ENCODE measurements at regions not wholly inside any gene's neighbourhood (a gene's known extent, or its start where the extent isn't known, plus 50 kb on each side); places are given as distances from the start of the nearest gene placed in this dataset.

DNA sequence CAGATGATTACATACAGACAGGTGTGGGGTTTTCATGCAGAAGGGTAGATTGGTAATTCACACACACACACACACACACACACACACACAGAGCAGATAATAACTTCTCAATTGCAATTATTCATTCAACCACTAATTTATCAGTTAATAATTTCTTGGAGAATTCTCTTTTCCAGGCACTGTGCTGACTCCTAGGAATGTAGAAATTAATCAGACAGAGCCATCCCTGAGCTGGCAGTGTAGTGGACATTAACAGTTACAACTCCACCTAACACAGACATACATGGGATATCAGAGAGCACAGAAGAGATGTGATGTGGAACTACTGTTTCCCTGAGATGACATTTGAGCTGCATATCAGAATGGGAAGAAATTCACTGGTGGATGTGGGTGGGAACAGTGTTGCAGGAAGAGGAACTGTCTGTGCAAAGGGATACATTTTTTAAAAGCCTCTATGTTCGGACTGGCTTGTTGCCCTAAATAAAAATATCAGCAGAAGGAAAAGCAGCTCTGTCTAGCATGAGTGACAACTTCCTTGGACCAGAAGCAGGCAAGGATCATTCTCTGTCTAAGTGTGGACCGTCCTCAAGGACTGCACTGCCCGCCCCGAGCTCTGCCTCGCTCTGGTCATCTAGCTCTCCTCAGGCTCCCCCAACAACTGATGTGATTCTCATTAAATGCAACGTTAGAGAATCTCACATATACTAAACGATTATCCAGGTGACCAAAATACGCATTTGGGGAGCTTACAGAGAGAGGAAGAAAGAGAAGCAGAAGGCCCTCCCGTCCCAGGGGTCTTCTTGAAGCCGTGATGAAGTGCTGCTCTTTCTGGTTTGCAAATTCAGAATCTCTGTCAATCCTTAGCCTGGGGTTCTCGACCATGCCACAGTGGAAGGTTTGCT, 173.4 kb upstream of the TRIB2 start:
- H3K4me3 Mint-ChIP-seq (ENCODE audit: low read depth): no peak overlapping the region
- peaks cover 3% of the 10 kb centered on the region for H3K27me3 Mint-ChIP-seq
- no peak for DNase-seq (ENCODE audit: low spot score, unreplicated experiment)
- TF ChIP-seq, protein P1, sequence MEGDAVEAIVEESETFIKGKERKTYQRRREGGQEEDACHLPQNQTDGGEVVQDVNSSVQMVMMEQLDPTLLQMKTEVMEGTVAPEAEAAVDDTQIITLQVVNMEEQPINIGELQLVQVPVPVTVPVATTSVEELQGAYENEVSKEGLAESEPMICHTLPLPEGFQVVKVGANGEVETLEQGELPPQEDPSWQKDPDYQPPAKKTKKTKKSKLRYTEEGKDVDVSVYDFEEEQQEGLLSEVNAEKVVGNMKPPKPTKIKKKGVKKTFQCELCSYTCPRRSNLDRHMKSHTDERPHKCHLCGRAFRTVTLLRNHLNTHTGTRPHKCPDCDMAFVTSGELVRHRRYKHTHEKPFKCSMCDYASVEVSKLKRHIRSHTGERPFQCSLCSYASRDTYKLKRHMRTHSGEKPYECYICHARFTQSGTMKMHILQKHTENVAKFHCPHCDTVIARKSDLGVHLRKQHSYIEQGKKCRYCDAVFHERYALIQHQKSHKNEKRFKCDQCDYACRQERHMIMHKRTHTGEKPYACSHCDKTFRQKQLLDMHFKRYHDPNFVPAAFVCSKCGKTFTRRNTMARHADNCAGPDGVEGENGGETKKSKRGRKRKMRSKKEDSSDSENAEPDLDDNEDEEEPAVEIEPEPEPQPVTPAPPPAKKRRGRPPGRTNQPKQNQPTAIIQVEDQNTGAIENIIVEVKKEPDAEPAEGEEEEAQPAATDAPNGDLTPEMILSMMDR (IDR thresholded peaks at IDR 0.05; ENCODE audit: unreplicated experiment): no peak
- no peak overlapping the region for H3K27ac Mint-ChIP-seq
- H3K9me3 Mint-ChIP-seq (ENCODE audit: low read depth): no peaks in the 10 kb centered on the region
- H3K36me3 Mint-ChIP-seq (ENCODE audit: insufficient read depth): no peaks in the 10 kb centered on the region
- peaks cover 12% of the 10 kb centered on the region for H3K4me1 Mint-ChIP-seq (ENCODE audit: low read depth)

DNA sequence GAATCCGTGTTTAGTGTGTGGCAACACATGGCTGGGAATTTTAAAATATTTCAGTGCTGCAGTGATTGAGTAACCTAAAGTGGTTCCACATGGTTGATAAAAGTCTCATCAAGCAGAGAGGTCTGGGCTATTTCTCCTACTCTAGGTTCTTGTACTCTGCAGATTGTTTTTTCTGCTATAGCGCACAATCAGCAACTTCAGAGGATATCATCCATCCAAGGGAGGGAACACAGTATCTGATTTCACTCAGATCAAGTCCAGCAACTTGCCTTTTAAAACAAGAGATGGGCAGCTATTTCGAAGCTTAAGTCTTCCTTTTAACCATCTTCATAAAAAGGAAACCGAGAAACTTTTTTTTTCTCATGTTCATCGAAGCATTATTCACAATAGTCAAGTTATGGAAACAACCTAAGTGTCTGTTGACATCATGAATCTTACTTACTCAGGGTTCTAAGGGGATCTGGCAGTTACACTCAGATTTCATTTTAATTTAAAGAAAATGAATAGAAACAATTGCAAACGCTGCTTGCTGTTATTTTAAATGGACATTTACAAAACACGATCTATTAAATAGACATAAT, 172.7 kb upstream of the TRIB2 start:
- Mint-ChIP-seq H3K27me3 (peaks cover 3% of the 10 kb centered on the region), H3K27ac (no peak overlapping the region), H3K4me3 (ENCODE audit: low read depth) (no peak overlapping the region), H3K9me3 (ENCODE audit: low read depth) (no peaks in the 10 kb centered on the region), H3K36me3 (ENCODE audit: insufficient read depth) (no peaks in the 10 kb centered on the region), H3K4me1 (ENCODE audit: low read depth) (peaks cover 8% of the 10 kb centered on the region)
- TF ChIP-seq, protein P1 (IDR thresholded peaks at IDR 0.05; ENCODE audit: unreplicated experiment): no peak
- DNase-seq (ENCODE audit: low spot score, unreplicated experiment): no peak

DNA sequence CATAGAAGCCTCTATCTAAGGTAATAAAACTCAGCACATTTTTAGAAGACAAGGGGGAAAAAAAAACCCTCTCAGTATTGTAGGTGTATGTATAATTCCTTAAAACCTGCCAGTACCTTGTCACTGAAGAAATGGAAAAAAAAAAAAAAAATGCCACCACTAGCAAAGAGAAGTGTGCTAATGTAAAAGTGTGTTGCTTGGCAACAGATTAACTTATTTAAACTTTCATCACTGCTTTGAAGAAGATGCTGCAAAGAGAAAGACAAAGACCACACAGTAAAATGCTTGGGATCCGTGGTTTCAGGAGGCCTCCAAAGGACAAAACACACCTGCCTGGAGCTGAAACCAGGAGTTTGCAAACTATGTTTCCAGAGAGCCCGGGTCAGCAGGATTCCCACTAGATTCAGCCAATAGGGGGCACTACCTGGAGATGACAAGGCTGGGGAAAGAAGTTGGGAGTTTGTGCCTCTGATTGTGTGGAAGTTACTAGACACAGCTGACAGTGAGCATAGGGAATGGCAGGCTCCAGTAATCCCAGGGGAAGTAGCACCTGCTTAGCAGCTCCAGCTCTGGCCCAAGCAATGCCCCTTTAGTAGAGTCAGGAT, 169.1 kb upstream of the TRIB2 start:
- no peaks in the 10 kb centered on the region for H3K4me1 Mint-ChIP-seq (ENCODE audit: low read depth)
- TF ChIP-seq, protein P1 (IDR thresholded peaks at IDR 0.05; ENCODE audit: unreplicated experiment): no peak
- peaks cover 2% of the 10 kb centered on the region for H3K27me3 Mint-ChIP-seq
- no peak overlapping the region for H3K27ac Mint-ChIP-seq
- no peak overlapping the region for H3K4me3 Mint-ChIP-seq (ENCODE audit: low read depth)
- no peak for DNase-seq (ENCODE audit: low spot score, unreplicated experiment)
- peaks cover 6% of the 10 kb centered on the region for H3K9me3 Mint-ChIP-seq (ENCODE audit: low read depth)
- H3K36me3 Mint-ChIP-seq (ENCODE audit: insufficient read depth): no peaks in the 10 kb centered on the region

DNA sequence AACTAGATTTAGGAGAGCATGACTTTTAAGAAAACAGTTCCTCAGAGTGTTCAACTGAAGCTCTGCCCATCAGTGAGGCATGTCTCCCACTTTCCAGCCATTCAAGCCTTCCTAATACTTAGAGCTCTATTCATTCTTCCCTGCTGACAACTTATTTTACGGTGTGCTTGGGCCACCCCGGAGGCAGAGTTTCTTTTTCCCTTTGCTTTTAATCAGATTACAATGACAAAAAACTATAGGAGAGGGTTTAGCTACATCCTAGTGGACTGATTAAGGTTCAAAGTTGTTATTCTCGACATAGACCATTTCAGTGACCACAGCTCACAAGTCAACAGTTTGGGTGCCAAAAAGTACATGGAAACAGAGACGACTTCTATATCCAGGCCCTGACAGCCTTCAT, 167.8 kb upstream of the TRIB2 start:
- Mint-ChIP-seq H3K4me3 (ENCODE audit: low read depth) (no peak overlapping the region), H3K36me3 (ENCODE audit: insufficient read depth) (no peaks in the 10 kb centered on the region), H3K4me1 (ENCODE audit: low read depth) (no peaks in the 10 kb centered on the region), H3K27ac (no peak overlapping the region), H3K9me3 (ENCODE audit: low read depth) (peaks cover 6% of the 10 kb centered on the region), H3K27me3 (no peaks in the 10 kb centered on the region)
- no peak for DNase-seq (ENCODE audit: low spot score, unreplicated experiment)
- TF ChIP-seq, protein P1 (IDR thresholded peaks at IDR 0.05; ENCODE audit: unreplicated experiment): no peak

DNA sequence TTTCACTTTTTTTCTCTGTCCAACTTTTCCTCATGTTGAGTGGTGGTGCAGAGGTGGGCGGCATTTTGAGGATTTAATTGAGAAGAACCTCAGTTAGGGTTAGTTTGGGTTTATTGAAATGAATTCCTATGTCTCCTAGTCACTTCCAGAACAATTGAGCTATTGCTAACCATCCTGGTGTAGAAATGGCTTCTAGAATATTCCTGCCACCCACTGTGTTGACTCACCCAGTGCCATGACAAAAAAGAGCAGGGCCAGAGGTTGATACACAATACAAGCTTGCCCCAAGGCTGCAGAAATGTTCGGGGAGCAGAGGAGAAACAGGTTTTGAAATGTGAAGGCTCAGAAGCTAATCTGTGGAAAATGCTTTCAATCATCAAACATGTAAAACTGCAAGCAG, 167.1 kb upstream of the TRIB2 start:
- TF ChIP-seq, protein P1 (IDR thresholded peaks at IDR 0.05; ENCODE audit: unreplicated experiment): no peak
- H3K4me3 Mint-ChIP-seq (ENCODE audit: low read depth): no peak overlapping the region
- H3K4me1 Mint-ChIP-seq (ENCODE audit: low read depth): no peaks in the 10 kb centered on the region
- H3K27ac Mint-ChIP-seq: no peak overlapping the region
- H3K36me3 Mint-ChIP-seq (ENCODE audit: insufficient read depth): no peaks in the 10 kb centered on the region
- no peaks in the 10 kb centered on the region for H3K27me3 Mint-ChIP-seq
- H3K9me3 Mint-ChIP-seq (ENCODE audit: low read depth): peaks cover 6% of the 10 kb centered on the region
- no peak for DNase-seq (ENCODE audit: low spot score, unreplicated experiment)

All from progenitor cell of endocrine pancreas (in vitro differentiated cells).